Endodermal cell (in vitro differentiated cells): ENCODE measurements at regions not wholly inside any gene's neighbourhood (a gene's known extent, or its start where the extent isn't known, plus 50 kb on each side); places are given as distances from the start of the nearest gene placed in this dataset.

Experiments used
- DNase-seq: peaks from one replicate; pipeline ENCODE4 v3.0.0-alpha.2; 2017
- H3K27ac ChIP-seq: 2 replicates; pipeline ENCODE4 v1.5.1; 2013; ENCODE audit warnings: mild to moderate bottlenecking, low read depth, low read length, moderate library complexity
- H3K27me3 ChIP-seq: 2 replicates; pipeline ENCODE4 v1.6.1; 2013; ENCODE audit warnings: mild to moderate bottlenecking, low read length, moderate library complexity; ENCODE audit not compliant: insufficient read depth, control insufficient read depth, poor library complexity, severe bottlenecking
- H3K36me3 ChIP-seq: 2 replicates; pipeline ENCODE4 v1.7.0; 2013; ENCODE audit warnings: mild to moderate bottlenecking, low read length, moderate library complexity; ENCODE audit not compliant: control insufficient read depth, insufficient read depth
- H3K4me1 ChIP-seq: one replicate; pipeline ENCODE4 v1.7.0; 2013; ENCODE audit warnings: low read length; ENCODE audit not compliant: control insufficient read depth, insufficient read depth
- H3K4me3 ChIP-seq: 2 replicates; pipeline ENCODE4 v1.5.1; 2013; ENCODE audit warnings: mild to moderate bottlenecking, low read length, moderate library complexity
- H3K9ac ChIP-seq: 2 replicates; pipeline ENCODE4 v1.6.1; 2013; ENCODE audit warnings: mild to moderate bottlenecking, low read length, moderate library complexity; ENCODE audit not compliant: poor library complexity, severe bottlenecking; ENCODE audit errors: extremely low read depth
- H3K9me3 ChIP-seq: 2 replicates; pipeline ENCODE4 v1.6.1; 2013; ENCODE audit warnings: mild to moderate bottlenecking, low read length, moderate library complexity; ENCODE audit not compliant: control insufficient read depth
- H3K27ac Mint-ChIP-seq: 2 replicates; pipeline ENCODE4 v1.8.0; 2020; ENCODE audit warnings: mixed read lengths
- H3K27me3 Mint-ChIP-seq: 2 replicates; pipeline ENCODE4 v1.8.0; 2021; ENCODE audit warnings: mild to moderate bottlenecking, mixed read lengths; ENCODE audit not compliant: insufficient read depth
- H3K36me3 Mint-ChIP-seq: 2 replicates; pipeline ENCODE4 v1.8.0; 2020; ENCODE audit warnings: low read depth, mixed read lengths
- H3K4me1 Mint-ChIP-seq: 2 replicates; pipeline ENCODE4 v1.8.0; 2020; ENCODE audit warnings: mixed read lengths
- H3K4me3 Mint-ChIP-seq: 2 replicates; pipeline ENCODE4 v1.8.0; 2020; ENCODE audit warnings: mild to moderate bottlenecking, moderate library complexity, mixed read lengths
- H3K9me3 Mint-ChIP-seq: 2 replicates; pipeline ENCODE4 v1.8.0; 2020; ENCODE audit warnings: mild to moderate bottlenecking, mixed read lengths
- CTCF ChIP-seq: fragments of 200-600 bp; sonication (generic); conservative IDR thresholded peaks from 2 replicates; pipeline ENCODE4 v1.5.0; 2021; ENCODE audit warnings: antibody characterized with exemption, mild to moderate bottlenecking
- WGBS, 2 experiments: methylation state at CpG; one replicate each; pipeline versions ENCODE4 v1.1.5 to v1.1.7; 2013; ENCODE audit warnings: missing lambda C conversion rate in 2 of 2, mixed read lengths in 1 of 2; ENCODE audit not compliant: insufficient coverage in 1 of 2, insufficient read length in 1 of 2; 5-methylcytosine and 5-hydroxymethylcytosine counted together

- H3K9me3 Mint-ChIP-seq: no peaks in the 10 kb centered on the region
- no peak overlapping the region for H3K27ac Mint-ChIP-seq
- no peak overlapping the region for H3K4me3 Mint-ChIP-seq
- H3K27me3 Mint-ChIP-seq: no peaks in the 10 kb centered on the region
- Histone ChIP-seq H3K27ac (no peak overlapping the region), H3K27me3 (no peaks in the 10 kb centered on the region), H3K4me3 (no peak overlapping the region), H3K36me3 (no peaks in the 10 kb centered on the region), H3K9me3 (no peaks in the 10 kb centered on the region), H3K4me1 (no peaks in the 10 kb centered on the region), H3K9ac (no peak overlapping the region)
- DNase-seq: no peak
- H3K36me3 Mint-ChIP-seq: no peaks in the 10 kb centered on the region
- WGBS, 2 experiments: 98% methylated on average over 3 of the region's 4 CpGs; no CpG with 5 or more reads in 1 of the 2 experiments
- peaks cover 4% of the 10 kb centered on the region for H3K4me1 Mint-ChIP-seq
- TF ChIP-seq CTCF: no peak
These were observed 1061.5 kb upstream of the PCDH9 start for GRCh38 chr13:68291595-68291994.

- no peak overlapping the region for H3K4me3 ChIP-seq
- H3K4me1 Mint-ChIP-seq: no peaks in the 10 kb centered on the region
- WGBS, 2 experiments: 93% methylated on average over 1 of the region's 1 CpG; no CpG with 5 or more reads in 1 of the 2 experiments
- H3K4me1 ChIP-seq: no peaks in the 10 kb centered on the region
- no peak for TF ChIP-seq CTCF
- peaks cover 25% of the 10 kb centered on the region for H3K9me3 ChIP-seq
- H3K4me3 Mint-ChIP-seq: no peak overlapping the region
- no peak overlapping the region for H3K9ac ChIP-seq
- no peak overlapping the region for H3K27ac ChIP-seq
- no peaks in the 10 kb centered on the region for H3K27me3 ChIP-seq
- H3K9me3 Mint-ChIP-seq: peaks cover 31% of the 10 kb centered on the region
- H3K36me3 ChIP-seq: no peaks in the 10 kb centered on the region
- DNase-seq: no peak
- H3K27me3 Mint-ChIP-seq: no peaks in the 10 kb centered on the region
- no peak overlapping the region for H3K27ac Mint-ChIP-seq
- H3K36me3 Mint-ChIP-seq: no peaks in the 10 kb centered on the region
These were observed 1045.6 kb upstream of the PCDH9 start for GRCh38 chr13:68275758-68276157.

GRCh38 chr13:68272652-68273051 lies 1042.5 kb upstream of the PCDH9 start:
- H3K27ac Mint-ChIP-seq: no peak overlapping the region
- H3K4me1 ChIP-seq: no peaks in the 10 kb centered on the region
- no peak overlapping the region for H3K4me3 Mint-ChIP-seq
- no peaks in the 10 kb centered on the region for H3K36me3 ChIP-seq
- no peak for TF ChIP-seq CTCF
- H3K9me3 Mint-ChIP-seq: peaks cover 31% of the 10 kb centered on the region
- H3K27ac ChIP-seq: no peak overlapping the region
- H3K36me3 Mint-ChIP-seq: no peaks in the 10 kb centered on the region
- no peaks in the 10 kb centered on the region for H3K27me3 ChIP-seq
- DNase-seq: no peak
- 93 to 95% methylated on average over 6 to 14 of the region's 14 CpGs for WGBS, 2 experiments
- peaks cover 25% of the 10 kb centered on the region for H3K9me3 ChIP-seq
- no peaks in the 10 kb centered on the region for H3K4me1 Mint-ChIP-seq
- no peak overlapping the region for H3K4me3 ChIP-seq
- no peaks in the 10 kb centered on the region for H3K27me3 Mint-ChIP-seq
- no peak overlapping the region for H3K9ac ChIP-seq
